ENCODE measurements at regions not wholly inside any gene's neighbourhood (a gene's known extent, or its start where the extent isn't known, plus 50 kb on each side); places are given as distances from the start of the nearest gene placed in this dataset.

GRCh38 chr1:50348449-50349241 is 74.6 kb downstream of the DMRTA2 start:
- no peak for TF ChIP-seq RNF219 (CRISPR knock-in tag; IDR thresholded peaks at IDR 0.05)
- no peak for TF ChIP-seq ATF3 (IDR thresholded peaks at IDR 0.05)
- TF ChIP-seq ATF3 (CRISPR knock-in tag; conservative IDR thresholded peaks at IDR 0.05), result no peak
- TF ChIP-seq MAX (CRISPR knock-in tag; IDR thresholded peaks at IDR 0.05), result no peak
